ENCODE measurements at regions not wholly inside any gene's neighbourhood (a gene's known extent, or its start where the extent isn't known, plus 50 kb on each side); places are given as distances from the start of the nearest gene placed in this dataset.

GRCh38 chr5:142472306-142472951, 147.6 kb upstream of the SPRY4 start:
- H3K9ac ChIP-seq, result no peak overlapping the region
- TF ChIP-seq, protein P1, sequence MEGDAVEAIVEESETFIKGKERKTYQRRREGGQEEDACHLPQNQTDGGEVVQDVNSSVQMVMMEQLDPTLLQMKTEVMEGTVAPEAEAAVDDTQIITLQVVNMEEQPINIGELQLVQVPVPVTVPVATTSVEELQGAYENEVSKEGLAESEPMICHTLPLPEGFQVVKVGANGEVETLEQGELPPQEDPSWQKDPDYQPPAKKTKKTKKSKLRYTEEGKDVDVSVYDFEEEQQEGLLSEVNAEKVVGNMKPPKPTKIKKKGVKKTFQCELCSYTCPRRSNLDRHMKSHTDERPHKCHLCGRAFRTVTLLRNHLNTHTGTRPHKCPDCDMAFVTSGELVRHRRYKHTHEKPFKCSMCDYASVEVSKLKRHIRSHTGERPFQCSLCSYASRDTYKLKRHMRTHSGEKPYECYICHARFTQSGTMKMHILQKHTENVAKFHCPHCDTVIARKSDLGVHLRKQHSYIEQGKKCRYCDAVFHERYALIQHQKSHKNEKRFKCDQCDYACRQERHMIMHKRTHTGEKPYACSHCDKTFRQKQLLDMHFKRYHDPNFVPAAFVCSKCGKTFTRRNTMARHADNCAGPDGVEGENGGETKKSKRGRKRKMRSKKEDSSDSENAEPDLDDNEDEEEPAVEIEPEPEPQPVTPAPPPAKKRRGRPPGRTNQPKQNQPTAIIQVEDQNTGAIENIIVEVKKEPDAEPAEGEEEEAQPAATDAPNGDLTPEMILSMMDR (IDR thresholded peaks at IDR 0.05), result no peak
- H3K36me3 ChIP-seq (ENCODE audit: control insufficient read depth, insufficient read depth, low read length), result no peaks in the 10 kb centered on the region
- no peak overlapping the region for H2AFZ ChIP-seq
- no peaks in the 10 kb centered on the region for H3K27me3 ChIP-seq (ENCODE audit: control insufficient read depth, insufficient read depth, low read length)
- H3K27ac ChIP-seq, result no peak overlapping the region
- H3K79me2 ChIP-seq, result no peaks in the 10 kb centered on the region
- H3K4me3 ChIP-seq (ENCODE audit: low read depth, low read length), result no peak overlapping the region
- no peak overlapping the region for H3K4me2 ChIP-seq (ENCODE audit: low read length)
- no peaks in the 10 kb centered on the region for H3K4me1 ChIP-seq
- no peaks in the 10 kb centered on the region for H3K9me3 ChIP-seq (ENCODE audit: control insufficient read depth, low read length)

GRCh38 chr5:142466195-142466971, 141.6 kb upstream of the SPRY4 start:
- no peaks in the 10 kb centered on the region for H3K4me1 ChIP-seq
- H3K27me3 ChIP-seq (ENCODE audit: control insufficient read depth, insufficient read depth, low read length), result no peaks in the 10 kb centered on the region
- no peaks in the 10 kb centered on the region for H3K9me3 ChIP-seq (ENCODE audit: control insufficient read depth, low read length)
- H3K27ac ChIP-seq, result no peak overlapping the region
- H2AFZ ChIP-seq, result no peak overlapping the region
- H3K79me2 ChIP-seq, result no peaks in the 10 kb centered on the region
- no peaks in the 10 kb centered on the region for H3K36me3 ChIP-seq (ENCODE audit: control insufficient read depth, insufficient read depth, low read length)
- no peak overlapping the region for H3K4me3 ChIP-seq (ENCODE audit: low read depth, low read length)
- H3K4me2 ChIP-seq (ENCODE audit: low read length), result no peak overlapping the region
- no peak overlapping the region for H3K9ac ChIP-seq
- TF ChIP-seq, protein P1 (IDR thresholded peaks at IDR 0.05), result no peak

DNA sequence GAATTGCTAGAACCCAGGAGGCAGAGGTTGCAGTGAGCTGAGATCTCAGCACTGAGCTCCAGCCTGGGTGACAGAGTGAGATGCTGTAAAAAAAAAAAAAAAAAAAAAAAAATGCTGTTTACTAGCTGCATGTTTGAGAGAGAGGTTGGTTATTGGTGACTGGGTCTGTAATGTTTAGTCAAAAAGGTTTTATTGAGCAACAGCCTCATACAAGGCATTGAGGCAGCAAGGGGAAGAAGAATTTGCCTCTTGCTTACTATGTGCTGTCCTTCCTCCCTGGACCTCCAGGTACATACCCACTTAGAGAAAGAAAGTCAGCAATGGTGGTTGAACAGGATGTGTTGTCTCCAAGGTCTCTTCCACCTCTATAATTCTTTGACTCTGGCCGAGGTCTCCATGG, 140.7 kb upstream of the SPRY4 start:
- no peaks in the 10 kb centered on the region for H3K36me3 ChIP-seq (ENCODE audit: control insufficient read depth, insufficient read depth, low read length)
- no peak overlapping the region for H3K4me3 ChIP-seq (ENCODE audit: low read depth, low read length)
- no peaks in the 10 kb centered on the region for H3K79me2 ChIP-seq
- H3K9me3 ChIP-seq (ENCODE audit: control insufficient read depth, low read length), result no peaks in the 10 kb centered on the region
- H3K9ac ChIP-seq, result no peak overlapping the region
- TF ChIP-seq, protein P1 (IDR thresholded peaks at IDR 0.05), result no peak
- H3K4me2 ChIP-seq (ENCODE audit: low read length), result no peak overlapping the region
- no peaks in the 10 kb centered on the region for H3K4me1 ChIP-seq
- H2AFZ ChIP-seq, result no peak overlapping the region
- no peaks in the 10 kb centered on the region for H3K27me3 ChIP-seq (ENCODE audit: control insufficient read depth, insufficient read depth, low read length)
- H3K27ac ChIP-seq, result no peak overlapping the region

- Histone ChIP-seq H3K9ac (no peak overlapping the region), H3K4me2 (ENCODE audit: low read length) (no peak overlapping the region), H3K4me3 (ENCODE audit: low read depth, low read length) (no peak overlapping the region), H3K4me1 (no peaks in the 10 kb centered on the region), H3K9me3 (ENCODE audit: control insufficient read depth, low read length) (no peaks in the 10 kb centered on the region), H2AFZ (no peak overlapping the region), H3K79me2 (no peaks in the 10 kb centered on the region), H3K36me3 (ENCODE audit: control insufficient read depth, insufficient read depth, low read length) (no peaks in the 10 kb centered on the region), H3K27me3 (ENCODE audit: control insufficient read depth, insufficient read depth, low read length) (no peaks in the 10 kb centered on the region), H3K27ac (no peak overlapping the region)
- TF ChIP-seq, protein P1 (IDR thresholded peaks at IDR 0.05), result no peak
Measured at GRCh38 chr5:142463904-142464303, 139.1 kb upstream of the SPRY4 start.

Measured in parathyroid adenoma (tissue), 2 donors.